HEK293T (cell line): ENCODE measurements at regions not wholly inside any gene's neighbourhood (a gene's known extent, or its start where the extent isn't known, plus 50 kb on each side); places are given as distances from the start of the nearest gene placed in this dataset.

ENCODE experiments used
- ARNT ChIP-seq: fragments of 450-650 bp; IDR thresholded peaks from 2 replicates; pipeline ENCODE4 v1.6.1; 2017; ENCODE audit warnings: mild to moderate bottlenecking
- BHLHE40 ChIP-seq: fragments of 450-650 bp; IDR thresholded peaks from 2 replicates; pipeline ENCODE4 v1.6.1; 2016; ENCODE audit warnings: mild to moderate bottlenecking, moderate library complexity, borderline replicate concordance
- ELF4 ChIP-seq: fragments of 450-650 bp; IDR thresholded peaks from 2 replicates; pipeline ENCODE4 v1.6.1; 2017; ENCODE audit warnings: antibody characterized with exemption
- FOXK2 ChIP-seq: fragments of 450-650 bp; IDR thresholded peaks from 2 replicates; pipeline ENCODE4 v1.6.1; 2016; ENCODE audit warnings: mild to moderate bottlenecking
- HDGF ChIP-seq: fragments of 450-650 bp; IDR thresholded peaks from 2 replicates; pipeline ENCODE4 v1.6.1; 2017; ENCODE audit warnings: antibody characterized with exemption, borderline replicate concordance
- L3MBTL2 ChIP-seq: fragments of 450-650 bp; conservative IDR thresholded peaks from 2 replicates; pipeline ENCODE4 v1.6.1; 2016; ENCODE audit warnings: mild to moderate bottlenecking
- LEF1 ChIP-seq: fragments of 450-650 bp; IDR thresholded peaks from 2 replicates; pipeline ENCODE4 v1.6.1; 2017; ENCODE audit warnings: mild to moderate bottlenecking, borderline replicate concordance
- SP1 ChIP-seq: fragments of 450-650 bp; IDR thresholded peaks from 2 replicates; pipeline ENCODE4 v1.6.1; 2017
- SUZ12 ChIP-seq: fragments of 450-650 bp; IDR thresholded peaks from 2 replicates; pipeline ENCODE4 v1.6.1; 2016; ENCODE audit warnings: mild to moderate bottlenecking
- TARDBP ChIP-seq: fragments of 450-650 bp; IDR thresholded peaks from 2 replicates; pipeline ENCODE4 v1.6.1; 2016
- ZNF384 ChIP-seq: fragments of 450-650 bp; IDR thresholded peaks from 2 replicates; pipeline ENCODE4 v1.6.1; 2016
- TF ChIP-seq, protein P1 (sequence below): fragments of 450-650 bp; IDR thresholded peaks from 2 replicates; pipeline ENCODE4 v1.6.1; 2016

GRCh38 chr4:189874591-189874990, 66.1 kb upstream of the FRG1 start:
- no peak for TF ChIP-seq ELF4
- TF ChIP-seq SUZ12: no peak
- TF ChIP-seq BHLHE40: no peak
- no peak for TF ChIP-seq TARDBP
- TF ChIP-seq FOXK2: no peak
- no peak for TF ChIP-seq ZNF384
- no peak for TF ChIP-seq HDGF
- no peak for TF ChIP-seq LEF1
- TF ChIP-seq L3MBTL2: no peak
- no peak for TF ChIP-seq SP1
- TF ChIP-seq, protein P1, sequence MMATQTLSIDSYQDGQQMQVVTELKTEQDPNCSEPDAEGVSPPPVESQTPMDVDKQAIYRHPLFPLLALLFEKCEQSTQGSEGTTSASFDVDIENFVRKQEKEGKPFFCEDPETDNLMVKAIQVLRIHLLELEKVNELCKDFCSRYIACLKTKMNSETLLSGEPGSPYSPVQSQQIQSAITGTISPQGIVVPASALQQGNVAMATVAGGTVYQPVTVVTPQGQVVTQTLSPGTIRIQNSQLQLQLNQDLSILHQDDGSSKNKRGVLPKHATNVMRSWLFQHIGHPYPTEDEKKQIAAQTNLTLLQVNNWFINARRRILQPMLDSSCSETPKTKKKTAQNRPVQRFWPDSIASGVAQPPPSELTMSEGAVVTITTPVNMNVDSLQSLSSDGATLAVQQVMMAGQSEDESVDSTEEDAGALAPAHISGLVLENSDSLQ: no peak
- TF ChIP-seq ARNT: no peak
